ENCODE measurements at regions not wholly inside any gene's neighbourhood (a gene's known extent, or its start where the extent isn't known, plus 50 kb on each side); places are given as distances from the start of the nearest gene placed in this dataset.

- Histone ChIP-seq H3K36me3 (ENCODE audit: insufficient read depth) (no peaks in the 10 kb centered on the region), H3K4me3 (no peak overlapping the region), H3K79me2 (replicated peaks; ENCODE audit: insufficient read depth) (no peaks in the 10 kb centered on the region), H2AFZ (no peak overlapping the region), H3F3A (replicated peaks; ENCODE audit: low read depth) (no peaks in the 10 kb centered on the region), H3K9me2 (ENCODE audit: insufficient read depth) (no peaks in the 10 kb centered on the region), H3K4me2 (no peak overlapping the region), H3K27me3 (ENCODE audit: insufficient read depth) (no peaks in the 10 kb centered on the region), H4K20me1 (replicated peaks; ENCODE audit: insufficient read depth) (no peaks in the 10 kb centered on the region), H3K4me1 (ENCODE audit: insufficient read depth) (no peaks in the 10 kb centered on the region), H3K27ac (ENCODE audit: low read depth) (no peak overlapping the region)
- no peak overlapping the region for H3K27ac Mint-ChIP-seq
- ATAC-seq = no peak
- no peak for DNase-seq (ENCODE audit: low spot score)
- no peaks in the 10 kb centered on the region for H3K4me1 Mint-ChIP-seq
- TF ChIP-seq CREB1 (CRISPR knock-in tag; IDR thresholded peaks at IDR 0.05; ENCODE audit: low read depth) = no peak
- TF ChIP-seq ETS1 (IDR thresholded peaks at IDR 0.05) = no peak
- TF ChIP-seq JUNB (IDR thresholded peaks at IDR 0.05; ENCODE audit: unreplicated experiment) = no peak
- no peak for TF ChIP-seq REST (IDR thresholded peaks at IDR 0.05; ENCODE audit: unreplicated experiment)
- no peak for TF ChIP-seq POLR2AphosphoS5 (IDR thresholded peaks at IDR 0.05; ENCODE audit: low read depth)
- no peak for TF ChIP-seq STAT1 (IDR thresholded peaks at IDR 0.05; ENCODE audit: unreplicated experiment)
- no peak for TF ChIP-seq ZNF331 (CRISPR knock-in tag; IDR thresholded peaks at IDR 0.05; ENCODE audit: low read depth)
- TF ChIP-seq CTCF (conservative IDR thresholded peaks at IDR 0.05; ENCODE audit: low read depth in 2 of 2) = no peak
- no peak for TF ChIP-seq NANOG (IDR thresholded peaks at IDR 0.05; ENCODE audit: borderline replicate concordance)
- H3K27me3 Mint-ChIP-seq (ENCODE audit: insufficient read depth, low read depth, poor library complexity) = peaks cover 6% of the 10 kb centered on the region
- no peaks in the 10 kb centered on the region; the same call in 2 of the 3 replicates for H3K36me3 Mint-ChIP-seq (ENCODE audit: low read depth)
- H3K4me3 Mint-ChIP-seq = no peak overlapping the region
- H3K9me3 Mint-ChIP-seq = no peaks in the 10 kb centered on the region; the same call in 2 of the 3 replicates
Measured at GRCh38 chr17:72362376-72363088, 241.7 kb downstream of the SOX9 start.

Measured in GM23338 (cell line).